ENCODE measurements at regions not wholly inside any gene's neighbourhood (a gene's known extent, or its start where the extent isn't known, plus 50 kb on each side); places are given as distances from the start of the nearest gene placed in this dataset.

- DNase-seq: no peak
- ATAC-seq: no peak
- intact Hi-C loops (cut with DNase I, micrococcal nuclease): no loop called here
These were observed 232.2 kb upstream of the FMR1 start for GRCh38 chrX:147679356-147680005.

GRCh38 chrX:147680251-147680650 is 231.5 kb upstream of the FMR1 start:
- intact Hi-C loops (cut with DNase I, micrococcal nuclease): no loop called here
- ATAC-seq (no peak), DNase-seq (no peak)

- intact Hi-C loops (cut with DNase I, micrococcal nuclease): no loop called here
- ATAC-seq: no peak
- no peak for DNase-seq
These were observed 218.2 kb upstream of the FMR1 start for GRCh38 chrX:147693511-147693910.

GRCh38 chrX:147699061-147699460 is 212.7 kb upstream of the FMR1 start:
- intact Hi-C loops (cut with DNase I, micrococcal nuclease): no loop called here
- DNase-seq: no peak
- ATAC-seq: no peak

GRCh38 chrX:147710301-147710700 is 201.4 kb upstream of the FMR1 start:
- intact Hi-C loops (cut with DNase I, micrococcal nuclease): no loop called here
- no peak for ATAC-seq
- no peak for DNase-seq

GRCh38 chrX:147733369-147733768 is 178.3 kb upstream of the FMR1 start:
- intact Hi-C loops (cut with DNase I, micrococcal nuclease): no loop called here
- ATAC-seq (no peak), DNase-seq (no peak)

GRCh38 chrX:147735364-147735763 is 176.4 kb upstream of the FMR1 start:
- ATAC-seq (no peak), DNase-seq (no peak)
- intact Hi-C loops (cut with DNase I, micrococcal nuclease): no loop called here

- no peak for DNase-seq
- intact Hi-C loops (cut with DNase I, micrococcal nuclease): no loop called here
- no peak for ATAC-seq
These were observed 175.7 kb upstream of the FMR1 start for GRCh38 chrX:147736045-147736444.

- intact Hi-C loops (cut with DNase I, micrococcal nuclease): no loop called here
- ATAC-seq (no peak), DNase-seq (no peak)
These were observed 174.0 kb upstream of the FMR1 start for GRCh38 chrX:147737690-147738089.

- intact Hi-C loops (cut with DNase I, micrococcal nuclease): no loop called here
- ATAC-seq (no peak), DNase-seq (no peak)
These were observed 173.5 kb upstream of the FMR1 start for GRCh38 chrX:147738265-147738664.

GRCh38 chrX:147739196-147739595 is 172.5 kb upstream of the FMR1 start:
- intact Hi-C loops (cut with DNase I, micrococcal nuclease): no loop called here
- DNase-seq (no peak), ATAC-seq (no peak)

- intact Hi-C loops (cut with DNase I, micrococcal nuclease): no loop called here
- ATAC-seq: no peak
These were observed 169.9 kb upstream of the FMR1 start for GRCh38 chrX:147741776-147742175.

GRCh38 chrX:147749308-147749707 is 162.4 kb upstream of the FMR1 start:
- ATAC-seq: no peak
- DNase-seq: no peak
- intact Hi-C loops (cut with DNase I, micrococcal nuclease): no loop called here

More at GRCh38 chrX:147741776-147742175, 169.9 kb upstream of the FMR1 start:
- no peak for DNase-seq

- intact Hi-C loops (cut with DNase I, micrococcal nuclease): no loop called here
- DNase-seq (no peak), ATAC-seq (no peak)
These were observed 154.0 kb upstream of the FMR1 start for GRCh38 chrX:147757750-147758149.

GRCh38 chrX:147763131-147763530 is 148.6 kb upstream of the FMR1 start:
- intact Hi-C loops (cut with DNase I, micrococcal nuclease): no loop called here
- ATAC-seq (no peak), DNase-seq (no peak)

- DNase-seq: no peak
- intact Hi-C loops (cut with DNase I, micrococcal nuclease): no loop called here
- ATAC-seq: no peak
These were observed 146.9 kb upstream of the FMR1 start for GRCh38 chrX:147764868-147765267.

- peak; percentile 66 for ATAC-seq
- DNase-seq: no peak
- intact Hi-C loops (cut with DNase I, micrococcal nuclease): no loop called here
These were observed 140.9 kb upstream of the FMR1 start for GRCh38 chrX:147770858-147771257.

GRCh38 chrX:147776988-147777387 is 134.7 kb upstream of the FMR1 start:
- ATAC-seq: peak; percentile 75
- intact Hi-C loops (cut with DNase I, micrococcal nuclease): no loop called here
- peak in 1 of 2 donors; percentile 6 for DNase-seq

- ATAC-seq (no peak), DNase-seq (no peak)
- intact Hi-C loops (cut with DNase I, micrococcal nuclease): no loop called here
These were observed 132.5 kb upstream of the FMR1 start for GRCh38 chrX:147779173-147779572.

- DNase-seq (no peak), ATAC-seq (no peak)
- intact Hi-C loops (cut with DNase I, micrococcal nuclease): no loop called here
These were observed 129.9 kb upstream of the FMR1 start for GRCh38 chrX:147781844-147782243.

GRCh38 chrX:147788641-147789350 is 122.9 kb upstream of the FMR1 start:
- no peak for DNase-seq
- intact Hi-C loops (cut with DNase I, micrococcal nuclease): no loop called here
- no peak for ATAC-seq
